ENCODE measurements at regions not wholly inside any gene's neighbourhood (a gene's known extent, or its start where the extent isn't known, plus 50 kb on each side); places are given as distances from the start of the nearest gene placed in this dataset.

- DNase-seq (ENCODE audit: low read depth, low spot score): no peak
Measured at GRCh38 chr2:181380581-181380980, 76.6 kb upstream of the ITGA4 start.

- no peak for DNase-seq (ENCODE audit: low read depth, low spot score)
Measured at GRCh38 chr2:181384923-181385322, 72.3 kb upstream of the ITGA4 start.

GRCh38 chr2:181389524-181389923, 67.7 kb upstream of the ITGA4 start:
- DNase-seq (ENCODE audit: low read depth, low spot score): no peak

- DNase-seq (ENCODE audit: low read depth, low spot score): no peak
Measured at GRCh38 chr2:181393472-181393871, 63.7 kb upstream of the ITGA4 start.

- no peak for DNase-seq (ENCODE audit: low read depth, low spot score)
Measured at GRCh38 chr2:181394741-181395437, 62.3 kb upstream of the ITGA4 start.

GRCh38 chr2:181395851-181396250, 61.3 kb upstream of the ITGA4 start:
- DNase-seq (ENCODE audit: low read depth, low spot score): no peak

GRCh38 chr2:181396256-181397123, 60.7 kb upstream of the ITGA4 start:
- no peak for DNase-seq (ENCODE audit: low read depth, low spot score)

- no peak for DNase-seq (ENCODE audit: low read depth, low spot score)
Measured at GRCh38 chr2:181397331-181397730, 59.9 kb upstream of the ITGA4 start.

- no peak for DNase-seq (ENCODE audit: low read depth, low spot score)
Measured at GRCh38 chr2:181398000-181398399, 59.2 kb upstream of the ITGA4 start.

- no peak for DNase-seq (ENCODE audit: low read depth, low spot score)
Measured at GRCh38 chr2:181399027-181399426, 58.2 kb upstream of the ITGA4 start.

GRCh38 chr2:181404472-181404871, 52.7 kb upstream of the ITGA4 start:
- no peak for DNase-seq (ENCODE audit: low read depth, low spot score)

GRCh38 chr2:181407171-181407570, 50.0 kb upstream of the ITGA4 start:
- DNase-seq (ENCODE audit: low read depth, low spot score): no peak

Data from activated naive CD8-positive, alpha-beta T cell treated with anti-CD3 and anti-CD28 coated beads, Interleukin-2, amount 50 U/mL, for 16 hours (primary cell).